ENCODE measurements at regions not wholly inside any gene's neighbourhood (a gene's known extent, or its start where the extent isn't known, plus 50 kb on each side); places are given as distances from the start of the nearest gene placed in this dataset.

DNA sequence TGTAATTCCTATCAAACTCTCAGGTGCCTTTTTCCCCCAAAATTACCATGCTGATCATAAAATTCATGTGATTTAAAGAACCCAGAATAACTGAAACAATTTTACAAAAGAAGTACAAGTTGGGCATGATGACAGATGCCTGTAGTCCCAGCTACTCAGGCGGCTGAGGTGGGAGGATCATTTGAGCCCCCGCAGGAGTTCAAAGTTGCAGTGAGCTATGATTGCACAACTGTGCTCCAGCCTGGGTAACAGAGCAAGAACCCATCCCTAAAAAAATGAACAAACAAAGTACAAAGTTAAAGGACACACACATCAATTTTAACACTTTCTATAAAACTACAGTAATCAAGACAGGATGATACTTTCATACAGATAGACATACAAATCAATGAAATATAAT lies 97.9 kb upstream of the LPAR1 start:
- H3K27me3 ChIP-seq: no peaks in the 10 kb centered on the region
- H3K27ac ChIP-seq: no peak overlapping the region
- no peak for DNase-seq
- H3K9me3 ChIP-seq: no peaks in the 10 kb centered on the region
- no peaks in the 10 kb centered on the region for H3K36me3 ChIP-seq
- TF ChIP-seq POLR2A (IDR thresholded peaks at IDR 0.05): no peak
- TF ChIP-seq, protein P1, sequence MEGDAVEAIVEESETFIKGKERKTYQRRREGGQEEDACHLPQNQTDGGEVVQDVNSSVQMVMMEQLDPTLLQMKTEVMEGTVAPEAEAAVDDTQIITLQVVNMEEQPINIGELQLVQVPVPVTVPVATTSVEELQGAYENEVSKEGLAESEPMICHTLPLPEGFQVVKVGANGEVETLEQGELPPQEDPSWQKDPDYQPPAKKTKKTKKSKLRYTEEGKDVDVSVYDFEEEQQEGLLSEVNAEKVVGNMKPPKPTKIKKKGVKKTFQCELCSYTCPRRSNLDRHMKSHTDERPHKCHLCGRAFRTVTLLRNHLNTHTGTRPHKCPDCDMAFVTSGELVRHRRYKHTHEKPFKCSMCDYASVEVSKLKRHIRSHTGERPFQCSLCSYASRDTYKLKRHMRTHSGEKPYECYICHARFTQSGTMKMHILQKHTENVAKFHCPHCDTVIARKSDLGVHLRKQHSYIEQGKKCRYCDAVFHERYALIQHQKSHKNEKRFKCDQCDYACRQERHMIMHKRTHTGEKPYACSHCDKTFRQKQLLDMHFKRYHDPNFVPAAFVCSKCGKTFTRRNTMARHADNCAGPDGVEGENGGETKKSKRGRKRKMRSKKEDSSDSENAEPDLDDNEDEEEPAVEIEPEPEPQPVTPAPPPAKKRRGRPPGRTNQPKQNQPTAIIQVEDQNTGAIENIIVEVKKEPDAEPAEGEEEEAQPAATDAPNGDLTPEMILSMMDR (IDR thresholded peaks at IDR 0.05): no peak
- H3K4me3 ChIP-seq: no peak overlapping the region
- H3K4me1 ChIP-seq: no peaks in the 10 kb centered on the region
- intact Hi-C loops (cut with DNase I; ENCODE audit: low total_unique reads): no loop called here

DNA sequence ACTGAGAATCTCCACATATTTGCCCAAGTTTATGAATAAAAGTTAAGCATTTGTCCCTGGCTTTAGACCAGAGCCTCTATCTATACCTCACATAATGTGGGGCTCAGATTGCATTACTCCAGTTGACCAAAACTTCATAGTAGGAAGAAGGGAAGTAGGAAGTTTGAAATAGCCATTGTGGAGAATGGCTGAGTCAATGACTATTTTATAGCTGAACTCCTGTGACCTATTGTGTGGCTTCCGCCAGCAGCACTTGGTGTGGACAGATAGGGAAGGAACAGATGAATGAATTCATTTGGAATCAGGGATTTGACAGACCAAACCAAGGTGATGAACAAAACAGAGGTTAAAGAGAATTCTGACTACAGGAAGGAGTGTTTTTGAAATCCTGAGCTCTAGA lies 92.9 kb upstream of the LPAR1 start:
- H3K4me3 ChIP-seq: no peak overlapping the region
- no peak overlapping the region for H3K27ac ChIP-seq
- no peak for DNase-seq
- intact Hi-C loops (cut with DNase I; ENCODE audit: low total_unique reads): no loop called here
- no peaks in the 10 kb centered on the region for H3K4me1 ChIP-seq
- no peaks in the 10 kb centered on the region for H3K36me3 ChIP-seq
- H3K9me3 ChIP-seq: no peaks in the 10 kb centered on the region
- TF ChIP-seq, protein P1 (IDR thresholded peaks at IDR 0.05): no peak
- no peak for TF ChIP-seq POLR2A (IDR thresholded peaks at IDR 0.05)
- H3K27me3 ChIP-seq: no peaks in the 10 kb centered on the region

DNA sequence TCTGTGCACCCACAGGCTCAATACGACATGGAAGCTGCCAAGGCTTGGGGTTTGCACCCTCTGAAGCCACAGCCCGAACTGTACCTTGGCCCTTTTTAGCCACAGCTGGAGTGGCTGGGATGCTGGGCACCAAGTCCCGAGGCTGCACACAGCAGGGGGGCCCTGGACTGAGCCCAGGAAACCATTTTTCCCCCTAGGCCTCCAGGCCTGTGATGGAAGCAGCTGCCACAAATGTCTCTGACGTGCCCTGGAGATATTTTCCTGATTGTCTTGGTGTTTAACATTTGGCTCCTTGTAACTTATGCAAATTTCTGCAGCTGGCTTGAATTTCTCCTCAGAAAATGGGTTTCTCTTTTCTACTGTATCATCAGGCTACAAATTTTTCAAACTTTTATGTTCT lies 82.3 kb upstream of the LPAR1 start:
- Histone ChIP-seq H3K36me3 (no peaks in the 10 kb centered on the region), H3K27ac (no peak overlapping the region), H3K9me3 (no peaks in the 10 kb centered on the region), H3K4me3 (no peak overlapping the region), H3K27me3 (no peaks in the 10 kb centered on the region), H3K4me1 (no peaks in the 10 kb centered on the region)
- intact Hi-C loops (cut with DNase I; ENCODE audit: low total_unique reads): no loop called here
- no peak for DNase-seq
- TF ChIP-seq, protein P1 (IDR thresholded peaks at IDR 0.05): no peak

DNA sequence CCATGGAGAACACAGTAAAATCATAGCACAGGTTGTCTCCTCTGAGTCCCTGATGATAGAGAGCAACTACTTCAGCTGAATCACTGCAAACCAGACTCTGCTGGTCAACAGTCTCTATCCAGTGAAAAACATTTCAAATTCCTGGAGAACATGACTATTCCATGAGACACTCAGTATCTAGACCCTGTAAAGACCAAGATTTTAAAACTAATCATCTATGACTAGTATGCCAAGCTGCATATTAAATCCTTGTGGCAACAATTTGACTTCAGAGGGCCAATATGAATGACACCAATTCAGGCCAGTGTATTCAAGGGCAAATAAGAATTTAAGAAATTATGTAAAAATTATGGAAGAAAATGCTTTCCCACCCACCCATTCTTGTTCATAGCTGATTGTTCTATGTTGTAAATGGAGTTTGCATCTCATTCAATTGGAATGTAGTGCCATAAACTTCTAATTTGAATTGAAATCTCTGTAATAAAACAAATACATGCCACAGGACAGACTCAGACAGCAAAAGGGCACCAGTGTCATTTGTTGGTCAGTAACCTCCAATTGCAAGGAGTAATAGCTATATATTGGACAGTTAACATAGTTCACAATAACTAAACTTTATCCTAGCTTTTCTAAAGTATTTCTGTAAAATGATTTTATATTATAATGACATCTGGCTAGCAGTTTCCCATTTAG lies 80.1 kb upstream of the LPAR1 start:
- no peak overlapping the region for H3K27ac ChIP-seq
- intact Hi-C loops (cut with DNase I; ENCODE audit: low total_unique reads): no loop called here
- TF ChIP-seq, protein P1 (IDR thresholded peaks at IDR 0.05): no peak

DNA sequence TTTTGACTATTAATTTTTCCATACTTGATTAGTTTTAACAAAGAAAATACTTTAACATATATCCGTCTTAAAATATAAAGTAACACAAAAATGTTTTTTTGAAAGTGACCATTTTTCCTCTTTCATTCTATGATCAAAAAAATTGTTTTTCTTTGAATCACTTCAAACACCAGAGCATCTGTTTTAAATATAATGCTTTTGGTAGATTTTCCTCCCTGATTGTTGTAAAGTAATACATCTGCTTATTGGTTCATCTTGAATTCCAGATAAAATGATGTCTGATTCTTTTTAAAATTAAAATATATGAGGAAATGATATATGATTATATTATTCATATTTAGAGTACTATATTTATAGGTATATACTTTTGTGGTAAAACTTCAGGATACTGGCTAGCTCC lies 76.2 kb upstream of the LPAR1 start:
- intact Hi-C loops (cut with DNase I; ENCODE audit: low total_unique reads): no loop called here
- TF ChIP-seq POLR2A (IDR thresholded peaks at IDR 0.05): no peak
- TF ChIP-seq, protein P1 (IDR thresholded peaks at IDR 0.05): no peak
- Histone ChIP-seq H3K27ac (no peak overlapping the region), H3K9me3 (no peaks in the 10 kb centered on the region), H3K4me3 (no peak overlapping the region), H3K27me3 (no peaks in the 10 kb centered on the region), H3K4me1 (no peaks in the 10 kb centered on the region), H3K36me3 (no peaks in the 10 kb centered on the region)
- no peak for DNase-seq

More for the DNA sequence above, 80.1 kb upstream of the LPAR1 start:
- Histone ChIP-seq H3K36me3 (no peaks in the 10 kb centered on the region), H3K4me1 (no peaks in the 10 kb centered on the region), H3K4me3 (no peak overlapping the region), H3K9me3 (no peaks in the 10 kb centered on the region), H3K27me3 (no peaks in the 10 kb centered on the region)
- DNase-seq: no peak

Data from uterus (tissue), 3 donors.